CD4-positive, CD25-positive, alpha-beta regulatory T cell (primary cell): ENCODE measurements at regions not wholly inside any gene's neighbourhood (a gene's known extent, or its start where the extent isn't known, plus 50 kb on each side); places are given as distances from the start of the nearest gene placed in this dataset.

Source experiments
- ATAC-seq, 2 donors: fragments of 150-1000 bp; cut with Tn5 transposase; one replicate each; pipeline ENCODE4 v1.10.0; 2021; ENCODE audit warnings: low read depth in 2 of 2, moderate number of reproducible peaks in 2 of 2, moderate library complexity in 1 of 2
- DNase-seq, 3 donors: peaks; one replicate each; pipeline versions ENCODE4 v3.0.0 to v3.0.0-alpha.2; 2012 to 2022; ENCODE audit warnings: mixed read lengths in 1 of 3
- H3K27ac ChIP-seq: one replicate; pipeline ENCODE4 v1.7.0; 2013; ENCODE audit warnings: mild to moderate bottlenecking, low read length; ENCODE audit not compliant: insufficient read depth, poor library complexity, severe bottlenecking
- H3K27me3 ChIP-seq: one replicate; pipeline ENCODE4 v1.7.0; 2013; ENCODE audit warnings: low read length; ENCODE audit not compliant: control insufficient read depth, insufficient read depth
- H3K36me3 ChIP-seq: one replicate; pipeline ENCODE4 v1.7.0; 2013; ENCODE audit warnings: mild to moderate bottlenecking, low read length, moderate library complexity; ENCODE audit not compliant: control insufficient read depth, insufficient read depth
- H3K4me1 ChIP-seq: 2 replicates; pipeline ENCODE4 v1.7.0; 2013; ENCODE audit warnings: mild to moderate bottlenecking, low read length; ENCODE audit not compliant: insufficient read depth, control insufficient read depth, poor library complexity, severe bottlenecking
- H3K4me3 ChIP-seq: one replicate; pipeline ENCODE4 v1.7.0; 2013; ENCODE audit warnings: low read depth, mild to moderate bottlenecking, low read length, moderate library complexity
- H3K9me3 ChIP-seq, 2 experiments: 1 replicate in 1 of 2; 2 replicates in 1 of 2; pipeline ENCODE4 v1.7.0; 2013; ENCODE audit warnings: low read length in 2 of 2, mild to moderate bottlenecking in 1 of 2, moderate library complexity in 1 of 2; ENCODE audit not compliant: control insufficient read depth in 2 of 2
- H3K27ac Mint-ChIP-seq, 3 donors: one replicate each; pipeline ENCODE4 v1.8.0; 2020 to 2022; ENCODE audit warnings: mild to moderate bottlenecking in 3 of 3, mixed read lengths in 3 of 3, moderate library complexity in 2 of 3
- H3K27me3 Mint-ChIP-seq: one replicate; pipeline ENCODE4 v1.8.0; 2022; ENCODE audit warnings: mild to moderate bottlenecking, mixed read lengths
- H3K36me3 Mint-ChIP-seq: one replicate; pipeline ENCODE4 v1.8.0; 2020; ENCODE audit warnings: mixed read lengths
- H3K4me1 Mint-ChIP-seq, 4 donors: one replicate each; pipeline ENCODE4 v1.8.0; 2020 to 2022; ENCODE audit warnings: mixed read lengths in 4 of 4, mild to moderate bottlenecking in 1 of 4
- H3K4me3 Mint-ChIP-seq, 4 donors: one replicate each; pipeline ENCODE4 v1.8.0; 2020 to 2022; ENCODE audit warnings: mild to moderate bottlenecking in 4 of 4, mixed read lengths in 4 of 4, moderate library complexity in 3 of 4
- H3K9me3 Mint-ChIP-seq, 7 donors: one replicate each; pipeline ENCODE4 v1.8.0; 2020 to 2022; ENCODE audit warnings: mixed read lengths in 7 of 7, mild to moderate bottlenecking in 3 of 7, moderate library complexity in 2 of 7

- DNase-seq (no peak), ATAC-seq (no peak)
- no peak overlapping the region for H3K27ac Mint-ChIP-seq
These were observed 366.2 kb downstream of the MIAT start for GRCh38 chr22:27023591-27023990.

GRCh38 chr22:27024982-27025381 is 367.6 kb downstream of the MIAT start:
- peaks cover 20% of the 10 kb centered on the region for H3K27me3 Mint-ChIP-seq
- H3K36me3 Mint-ChIP-seq = no peaks in the 10 kb centered on the region
- Histone ChIP-seq H3K36me3 (no peaks in the 10 kb centered on the region), H3K4me3 (no peak overlapping the region), H3K4me1 (no peaks in the 10 kb centered on the region), H3K27ac (no peak overlapping the region), H3K9me3 (no peaks in the 10 kb centered on the region), H3K27me3 (no peaks in the 10 kb centered on the region)
- H3K4me3 Mint-ChIP-seq = no peak overlapping the region
- H3K4me1 Mint-ChIP-seq = no peaks in the 10 kb centered on the region
- no peak for ATAC-seq
- no peak overlapping the region for H3K27ac Mint-ChIP-seq
- DNase-seq = no peak
- H3K9me3 Mint-ChIP-seq = peaks cover 0 to 2% (median 0%) of the 10 kb centered on the region in 7 donors

More at GRCh38 chr22:27023591-27023990, 366.2 kb downstream of the MIAT start:
- no peak overlapping the region for H3K4me3 Mint-ChIP-seq
- H3K36me3 Mint-ChIP-seq = no peaks in the 10 kb centered on the region
- Histone ChIP-seq H3K9me3 (no peaks in the 10 kb centered on the region), H3K27me3 (no peaks in the 10 kb centered on the region), H3K4me3 (no peak overlapping the region), H3K36me3 (no peaks in the 10 kb centered on the region), H3K27ac (no peak overlapping the region), H3K4me1 (no peaks in the 10 kb centered on the region)
- peaks cover 22% of the 10 kb centered on the region for H3K27me3 Mint-ChIP-seq
- H3K9me3 Mint-ChIP-seq = peaks cover 0 to 2% (median 0%) of the 10 kb centered on the region in 7 donors
- H3K4me1 Mint-ChIP-seq = no peaks in the 10 kb centered on the region

- peaks cover 0 to 2% (median 0%) of the 10 kb centered on the region in 7 donors for H3K9me3 Mint-ChIP-seq
- ATAC-seq (no peak), DNase-seq (no peak)
- H3K4me1 Mint-ChIP-seq = no peaks in the 10 kb centered on the region
- H3K4me1 ChIP-seq = no peaks in the 10 kb centered on the region
- no peaks in the 10 kb centered on the region for H3K36me3 ChIP-seq
- H3K4me3 ChIP-seq = no peak overlapping the region
- peaks cover 8% of the 10 kb centered on the region for H3K27me3 Mint-ChIP-seq
- H3K27ac ChIP-seq = no peak overlapping the region
- no peaks in the 10 kb centered on the region for H3K36me3 Mint-ChIP-seq
- H3K9me3 ChIP-seq = no peaks in the 10 kb centered on the region
- H3K27me3 ChIP-seq = no peaks in the 10 kb centered on the region
- no peak overlapping the region for H3K27ac Mint-ChIP-seq
- H3K4me3 Mint-ChIP-seq = no peak overlapping the region
These were observed 370.7 kb downstream of the MIAT start for GRCh38 chr22:27028093-27028492.

- Mint-ChIP-seq H3K4me1 (no peaks in the 10 kb centered on the region), H3K27me3 (no peaks in the 10 kb centered on the region), H3K36me3 (no peaks in the 10 kb centered on the region), H3K27ac (no peak overlapping the region), H3K4me3 (no peak overlapping the region), H3K9me3 (peaks cover 0 to 2% (median 0%) of the 10 kb centered on the region in 7 donors)
- Histone ChIP-seq H3K27ac (no peak overlapping the region), H3K9me3 (no peaks in the 10 kb centered on the region), H3K36me3 (no peaks in the 10 kb centered on the region), H3K4me3 (no peak overlapping the region), H3K27me3 (no peaks in the 10 kb centered on the region), H3K4me1 (no peaks in the 10 kb centered on the region)
- ATAC-seq (no peak), DNase-seq (no peak)
These were observed 372.3 kb downstream of the MIAT start for GRCh38 chr22:27029584-27030130.

GRCh38 chr22:27032091-27032761 is 374.8 kb downstream of the MIAT start:
- Mint-ChIP-seq H3K27ac (no peak overlapping the region), H3K36me3 (no peaks in the 10 kb centered on the region), H3K4me3 (no peak overlapping the region), H3K27me3 (no peaks in the 10 kb centered on the region), H3K4me1 (no peaks in the 10 kb centered on the region), H3K9me3 (peaks cover 0 to 3% (median 0%) of the 10 kb centered on the region in 7 donors)
- ATAC-seq (no peak), DNase-seq (no peak)
- Histone ChIP-seq H3K36me3 (no peaks in the 10 kb centered on the region), H3K27me3 (no peaks in the 10 kb centered on the region), H3K9me3 (no peaks in the 10 kb centered on the region), H3K4me1 (no peaks in the 10 kb centered on the region), H3K4me3 (no peak overlapping the region), H3K27ac (no peak overlapping the region)

- ATAC-seq (no peak), DNase-seq (no peak)
- Mint-ChIP-seq H3K27me3 (peaks cover 7% of the 10 kb centered on the region), H3K4me3 (no peak overlapping the region), H3K27ac (no peak overlapping the region), H3K9me3 (peaks cover 0 to 5% (median 3%) of the 10 kb centered on the region in 7 donors), H3K36me3 (no peaks in the 10 kb centered on the region), H3K4me1 (no peaks in the 10 kb centered on the region)
- Histone ChIP-seq H3K4me1 (no peaks in the 10 kb centered on the region), H3K27me3 (peaks cover 4% of the 10 kb centered on the region), H3K4me3 (no peak overlapping the region), H3K36me3 (no peaks in the 10 kb centered on the region), H3K9me3 (no peaks in the 10 kb centered on the region), H3K27ac (no peak overlapping the region)
These were observed 384.4 kb downstream of the MIAT start for GRCh38 chr22:27041745-27042310.

- H3K9me3 Mint-ChIP-seq = peaks cover 0 to 3% (median 2%) of the 10 kb centered on the region in 7 donors
These were observed 385.9 kb downstream of the MIAT start for GRCh38 chr22:27043262-27043661.

More at GRCh38 chr22:27043262-27043661, 385.9 kb downstream of the MIAT start:
- Mint-ChIP-seq H3K4me1 (no peaks in the 10 kb centered on the region), H3K27ac (no peak overlapping the region), H3K27me3 (peaks cover under 1% of the 10 kb centered on the region), H3K36me3 (no peaks in the 10 kb centered on the region), H3K4me3 (no peak overlapping the region)
- Histone ChIP-seq H3K27me3 (peaks cover 4% of the 10 kb centered on the region), H3K9me3 (no peaks in the 10 kb centered on the region), H3K36me3 (no peaks in the 10 kb centered on the region), H3K27ac (no peak overlapping the region), H3K4me1 (no peaks in the 10 kb centered on the region), H3K4me3 (no peak overlapping the region)
- no peak for DNase-seq
- no peak for ATAC-seq
